MM.1S (cell line): ENCODE measurements at regions not wholly inside any gene's neighbourhood (a gene's known extent, or its start where the extent isn't known, plus 50 kb on each side); places are given as distances from the start of the nearest gene placed in this dataset.

Source experiments
- DNase-seq: peaks from one replicate; pipeline ENCODE4 v3.0.0-alpha.2; 2015
- H2AFZ ChIP-seq: fragments of 300-600 bp; sonication (generic); 2 replicates; pipeline ENCODE4 v1.6.0; 2016; ENCODE audit warnings: antibody characterized with exemption, low read length
- H3F3A ChIP-seq: fragments of 300-600 bp; sonication (generic); 2 replicates; pipeline ENCODE4 v1.6.1; 2016; ENCODE audit warnings: mild to moderate bottlenecking, antibody characterized with exemption, low read length, moderate library complexity, mixed read lengths; ENCODE audit not compliant: insufficient read depth
- H3K27ac ChIP-seq: fragments of 300-600 bp; sonication (generic); 2 replicates; pipeline ENCODE4 v1.5.1; 2016; ENCODE audit warnings: mild to moderate bottlenecking, low read length
- H3K27me3 ChIP-seq: fragments of 300-600 bp; sonication (generic); replicated peaks from 2 replicates; pipeline ENCODE4 v1.6.0; 2016; ENCODE audit warnings: low read length; ENCODE audit not compliant: insufficient read depth
- H3K36me3 ChIP-seq: fragments of 300-600 bp; sonication (generic); replicated peaks from 2 replicates; pipeline ENCODE4 v1.6.1; 2016; ENCODE audit warnings: mild to moderate bottlenecking, low read length, mixed read lengths; ENCODE audit not compliant: insufficient read depth
- H3K4me1 ChIP-seq: fragments of 300-600 bp; sonication (generic); 2 replicates; pipeline ENCODE4 v1.6.1; 2016; ENCODE audit warnings: low read length, mixed read lengths
- H3K4me2 ChIP-seq: fragments of 300-600 bp; sonication (generic); 2 replicates; pipeline ENCODE4 v1.6.0; 2016; ENCODE audit warnings: low read depth, low read length
- H3K4me3 ChIP-seq: fragments of 300-600 bp; sonication (generic); 2 replicates; pipeline ENCODE4 v1.5.1; 2016; ENCODE audit warnings: low read length, mixed read lengths
- H3K79me2 ChIP-seq: fragments of 300-600 bp; sonication (generic); 2 replicates; pipeline ENCODE4 v1.6.1; 2016; ENCODE audit warnings: mixed run types, low read length, mixed read lengths
- H3K9ac ChIP-seq: fragments of 300-600 bp; sonication (generic); 2 replicates; pipeline ENCODE4 v1.6.1; 2016; ENCODE audit warnings: low read length, mixed read lengths
- H3K9me2 ChIP-seq: fragments of 300-600 bp; sonication (generic); replicated peaks from 2 replicates; pipeline ENCODE4 v1.6.1; 2016; ENCODE audit warnings: mild to moderate bottlenecking, low read length, mixed read lengths; ENCODE audit not compliant: insufficient read depth
- H3K9me3 ChIP-seq: fragments of 300-600 bp; sonication (generic); replicated peaks from 2 replicates; pipeline ENCODE4 v1.6.1; 2016; ENCODE audit warnings: mild to moderate bottlenecking, low read length, mixed read lengths; ENCODE audit not compliant: insufficient read depth
- H4K20me1 ChIP-seq: fragments of 300-600 bp; sonication (generic); 2 replicates; pipeline ENCODE4 v1.6.1; 2016; ENCODE audit warnings: mild to moderate bottlenecking, low read length, moderate library complexity, mixed read lengths; ENCODE audit not compliant: insufficient read depth
- CTCF ChIP-seq: fragments of 300-600 bp; sonication (generic); IDR thresholded peaks from 2 replicates; pipeline ENCODE4 v1.5.1; 2016; ENCODE audit warnings: antibody characterized with exemption, low read length, mixed read lengths
- EZH2 ChIP-seq: fragments of 300-600 bp; sonication (generic); optimal IDR thresholded peaks from 2 replicates; pipeline ENCODE3; 2017; ENCODE audit warnings: low read depth, mild to moderate bottlenecking, antibody characterized with exemption, low read length, mixed read lengths
- EZH2phosphoT487 ChIP-seq: fragments of 300-600 bp; sonication (generic); IDR thresholded peaks from 2 replicates; pipeline ENCODE4 v1.6.1; 2018; ENCODE audit warnings: antibody characterized with exemption, low read length

GRCh38 chr16:65672960-65673359, 551.1 kb upstream of the CDH11 start:
- Histone ChIP-seq H4K20me1 (no peaks in the 10 kb centered on the region), H3K79me2 (no peaks in the 10 kb centered on the region), H3K9me2 (no peaks in the 10 kb centered on the region), H3K4me1 (no peaks in the 10 kb centered on the region), H3K27ac (no peak overlapping the region), H3K36me3 (no peaks in the 10 kb centered on the region), H3K9ac (no peak overlapping the region), H3K4me3 (no peak overlapping the region), H3K4me2 (no peak overlapping the region), H3K9me3 (no peaks in the 10 kb centered on the region), H2AFZ (no peak overlapping the region), H3F3A (no peaks in the 10 kb centered on the region), H3K27me3 (no peaks in the 10 kb centered on the region)
- no peak for DNase-seq
- TF ChIP-seq CTCF (no peak), EZH2phosphoT487 (no peak), EZH2 (no peak)

- no peak overlapping the region for H2AFZ ChIP-seq
- no peak overlapping the region for H3K4me3 ChIP-seq
- H3K4me2 ChIP-seq = no peak overlapping the region
- H3K27ac ChIP-seq = no peak overlapping the region
- DNase-seq = no peak
- H3K9ac ChIP-seq = no peak overlapping the region
- no peaks in the 10 kb centered on the region for H3K9me3 ChIP-seq
- no peaks in the 10 kb centered on the region for H3F3A ChIP-seq
- no peaks in the 10 kb centered on the region for H3K4me1 ChIP-seq
- TF ChIP-seq CTCF (no peak), EZH2phosphoT487 (no peak), EZH2 (no peak)
- H3K27me3 ChIP-seq = no peaks in the 10 kb centered on the region
- H3K9me2 ChIP-seq = no peaks in the 10 kb centered on the region
- no peaks in the 10 kb centered on the region for H4K20me1 ChIP-seq
- no peaks in the 10 kb centered on the region for H3K36me3 ChIP-seq
- H3K79me2 ChIP-seq = no peaks in the 10 kb centered on the region
Observed at GRCh38 chr16:65671071-65671470, 549.2 kb upstream of the CDH11 start.

- Histone ChIP-seq H3K9me3 (no peaks in the 10 kb centered on the region), H3K4me1 (no peaks in the 10 kb centered on the region), H3F3A (no peaks in the 10 kb centered on the region), H2AFZ (no peak overlapping the region), H4K20me1 (no peaks in the 10 kb centered on the region), H3K4me2 (no peak overlapping the region), H3K9me2 (no peaks in the 10 kb centered on the region), H3K27me3 (no peaks in the 10 kb centered on the region), H3K9ac (no peak overlapping the region), H3K27ac (no peak overlapping the region), H3K4me3 (no peak overlapping the region), H3K36me3 (no peaks in the 10 kb centered on the region), H3K79me2 (no peaks in the 10 kb centered on the region)
- DNase-seq = no peak
- TF ChIP-seq EZH2phosphoT487 = no peak
Observed at GRCh38 chr16:65668064-65668595, 546.3 kb upstream of the CDH11 start.

- H3K9ac ChIP-seq = no peak overlapping the region
- no peaks in the 10 kb centered on the region for H3K9me2 ChIP-seq
- no peak overlapping the region for H2AFZ ChIP-seq
- no peaks in the 10 kb centered on the region for H3K79me2 ChIP-seq
- TF ChIP-seq EZH2phosphoT487 (no peak), CTCF (no peak), EZH2 (no peak)
- no peak for DNase-seq
- no peaks in the 10 kb centered on the region for H3K4me1 ChIP-seq
- H3K27me3 ChIP-seq = no peaks in the 10 kb centered on the region
- no peaks in the 10 kb centered on the region for H3F3A ChIP-seq
- H3K27ac ChIP-seq = no peak overlapping the region
- H3K36me3 ChIP-seq = no peaks in the 10 kb centered on the region
- no peaks in the 10 kb centered on the region for H3K9me3 ChIP-seq
- no peak overlapping the region for H3K4me2 ChIP-seq
- H3K4me3 ChIP-seq = no peak overlapping the region
- no peaks in the 10 kb centered on the region for H4K20me1 ChIP-seq
Observed at GRCh38 chr16:65667011-65667578, 545.2 kb upstream of the CDH11 start.
